NB4 (cell line): ENCODE measurements at regions not wholly inside any gene's neighbourhood (a gene's known extent, or its start where the extent isn't known, plus 50 kb on each side); places are given as distances from the start of the nearest gene placed in this dataset.

ENCODE experiments used
- MAX ChIP-seq: IDR thresholded peaks from 2 replicates; pipeline ENCODE4 v1.6.1; 2011; ENCODE audit warnings: low read depth, low read length
- POLR2A ChIP-seq: IDR thresholded peaks from 2 replicates; pipeline ENCODE4 v1.6.1; 2011; ENCODE audit warnings: mild to moderate bottlenecking; ENCODE audit not compliant: insufficient read length; ENCODE audit errors: extremely low read depth
- TF ChIP-seq, protein P1 (sequence below): IDR thresholded peaks from one replicate; pipeline ENCODE4 v1.5.1; 2012; ENCODE audit warnings: low read depth, low read length

DNA sequence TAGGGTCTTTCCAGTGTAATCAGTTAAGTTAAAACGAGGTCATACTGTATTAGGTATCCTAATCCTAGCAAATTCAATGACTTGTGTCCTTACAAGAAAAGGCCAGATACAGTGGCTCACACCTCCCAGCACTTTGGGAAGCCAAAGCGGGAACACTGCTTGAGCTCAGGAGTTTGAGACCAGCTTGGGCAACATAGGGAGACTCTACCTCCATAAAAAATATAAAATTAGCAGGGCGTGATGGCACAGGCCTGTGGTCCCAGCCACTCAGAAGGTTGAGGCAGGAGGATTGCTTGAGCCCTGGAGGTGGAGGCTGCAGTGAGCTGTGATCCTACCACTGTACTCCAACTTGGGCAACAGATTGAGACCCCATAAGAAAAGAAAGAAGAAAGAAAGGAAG lies 61.1 kb downstream of the CXCL12 start:
- TF ChIP-seq POLR2A (no peak), MAX (no peak)
- TF ChIP-seq, protein P1, sequence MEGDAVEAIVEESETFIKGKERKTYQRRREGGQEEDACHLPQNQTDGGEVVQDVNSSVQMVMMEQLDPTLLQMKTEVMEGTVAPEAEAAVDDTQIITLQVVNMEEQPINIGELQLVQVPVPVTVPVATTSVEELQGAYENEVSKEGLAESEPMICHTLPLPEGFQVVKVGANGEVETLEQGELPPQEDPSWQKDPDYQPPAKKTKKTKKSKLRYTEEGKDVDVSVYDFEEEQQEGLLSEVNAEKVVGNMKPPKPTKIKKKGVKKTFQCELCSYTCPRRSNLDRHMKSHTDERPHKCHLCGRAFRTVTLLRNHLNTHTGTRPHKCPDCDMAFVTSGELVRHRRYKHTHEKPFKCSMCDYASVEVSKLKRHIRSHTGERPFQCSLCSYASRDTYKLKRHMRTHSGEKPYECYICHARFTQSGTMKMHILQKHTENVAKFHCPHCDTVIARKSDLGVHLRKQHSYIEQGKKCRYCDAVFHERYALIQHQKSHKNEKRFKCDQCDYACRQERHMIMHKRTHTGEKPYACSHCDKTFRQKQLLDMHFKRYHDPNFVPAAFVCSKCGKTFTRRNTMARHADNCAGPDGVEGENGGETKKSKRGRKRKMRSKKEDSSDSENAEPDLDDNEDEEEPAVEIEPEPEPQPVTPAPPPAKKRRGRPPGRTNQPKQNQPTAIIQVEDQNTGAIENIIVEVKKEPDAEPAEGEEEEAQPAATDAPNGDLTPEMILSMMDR = no peak
